CMK (cell line): ENCODE measurements at regions not wholly inside any gene's neighbourhood (a gene's known extent, or its start where the extent isn't known, plus 50 kb on each side); places are given as distances from the start of the nearest gene placed in this dataset.
A peak's percentile ranks its signal among the peaks of the same experiment; 100 is the strongest.
"Not testable (repeated sequence)": the region's sequence is repeated elsewhere in the genome, so short reads cannot be mapped to it uniquely, and the experiment has no call there.

Experiments
- DNase-seq: peaks from one replicate; pipeline ENCODE4 v3.0.0-alpha.2; 2010; ENCODE audit warnings: low read depth

DNA sequence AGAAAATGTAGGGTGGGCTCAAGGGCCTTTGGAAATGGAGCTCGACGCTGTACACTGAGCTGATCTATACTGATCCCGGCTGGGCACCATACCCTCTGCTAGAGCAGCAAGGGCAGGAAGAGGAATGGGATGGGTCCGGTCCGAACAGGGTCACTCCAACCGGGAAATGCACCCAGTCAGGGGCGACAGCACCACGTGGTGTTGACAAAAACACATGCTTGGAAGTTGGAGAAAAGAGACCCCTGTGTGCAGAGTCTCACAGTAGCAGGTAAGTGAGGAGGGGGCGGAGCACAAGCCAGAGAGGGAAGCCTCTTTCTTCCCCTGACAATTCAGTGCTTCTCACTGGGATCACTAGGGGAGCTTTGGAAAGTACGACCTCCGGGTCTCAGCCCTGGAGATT lies 84.1 kb upstream of the ASB18 start:
- no peak for DNase-seq

DNA sequence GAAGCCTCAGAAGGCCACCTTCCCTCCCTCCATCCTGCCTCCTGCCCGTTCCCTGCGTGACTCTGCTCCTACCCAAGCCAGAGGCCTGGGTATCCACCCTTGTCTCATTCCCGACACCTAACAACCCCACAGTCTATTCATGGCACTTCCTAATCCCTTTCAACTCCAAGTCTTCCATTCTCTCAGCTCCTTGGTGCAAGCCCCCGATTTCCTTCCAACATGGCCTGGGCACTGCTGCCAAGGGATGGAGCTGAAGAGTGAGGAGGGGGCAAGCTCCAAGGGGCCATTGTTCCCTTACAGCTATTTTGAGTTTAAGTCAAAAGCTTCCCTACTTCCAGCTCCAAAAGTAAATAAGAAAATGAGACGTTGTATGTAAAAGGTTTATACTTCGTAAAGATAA lies 84.8 kb upstream of the ASB18 start:
- no peak for DNase-seq

DNA sequence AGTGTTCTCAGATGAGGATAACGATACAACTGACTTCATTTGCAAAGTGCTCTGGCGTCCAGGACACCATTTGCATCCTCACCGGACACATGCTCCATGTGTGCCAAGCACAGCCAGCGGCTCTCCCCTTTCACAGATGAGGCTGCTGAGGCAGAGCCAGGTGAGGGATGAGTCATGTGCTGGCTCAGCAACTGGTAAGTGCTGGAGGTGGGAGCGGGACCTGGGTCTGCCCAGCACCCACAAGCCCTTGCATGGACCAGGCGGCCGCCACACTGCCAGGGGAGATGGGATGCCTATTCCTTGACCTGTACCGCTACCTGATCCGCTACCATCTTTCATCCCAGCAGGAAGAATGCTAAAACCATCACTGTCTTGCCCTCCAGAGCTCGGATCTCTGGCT lies 86.2 kb upstream of the ASB18 start:
- DNase-seq, result no peak

DNA sequence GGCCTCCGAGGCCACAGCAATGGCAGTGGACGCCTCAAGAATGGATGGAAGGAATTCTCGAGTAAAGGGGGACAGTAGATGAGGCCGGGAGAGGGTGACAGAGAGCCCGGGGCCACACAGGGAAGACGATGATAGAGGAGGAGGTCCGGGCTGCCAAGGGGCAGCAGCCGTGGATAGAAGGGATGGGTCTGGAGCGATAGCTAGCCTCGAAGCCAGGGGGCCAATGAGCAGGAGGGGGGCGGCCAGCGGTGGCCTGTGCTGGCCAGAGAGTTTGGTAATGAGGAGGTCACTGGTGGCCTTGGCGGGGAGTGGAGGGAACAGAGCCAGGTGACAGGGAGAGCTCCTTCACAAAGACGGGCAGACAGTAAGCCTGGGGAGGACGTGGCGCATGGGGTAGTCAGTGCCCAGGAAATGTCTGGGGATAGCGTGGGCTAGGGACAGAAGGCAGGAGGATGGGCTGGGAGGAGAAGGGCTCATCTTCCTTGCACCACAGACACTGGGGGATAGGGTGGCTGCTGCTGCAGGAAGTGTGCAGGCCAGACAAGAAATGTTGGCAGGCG lies 87.8 kb upstream of the ASB18 start:
- DNase-seq, result no peak

DNA sequence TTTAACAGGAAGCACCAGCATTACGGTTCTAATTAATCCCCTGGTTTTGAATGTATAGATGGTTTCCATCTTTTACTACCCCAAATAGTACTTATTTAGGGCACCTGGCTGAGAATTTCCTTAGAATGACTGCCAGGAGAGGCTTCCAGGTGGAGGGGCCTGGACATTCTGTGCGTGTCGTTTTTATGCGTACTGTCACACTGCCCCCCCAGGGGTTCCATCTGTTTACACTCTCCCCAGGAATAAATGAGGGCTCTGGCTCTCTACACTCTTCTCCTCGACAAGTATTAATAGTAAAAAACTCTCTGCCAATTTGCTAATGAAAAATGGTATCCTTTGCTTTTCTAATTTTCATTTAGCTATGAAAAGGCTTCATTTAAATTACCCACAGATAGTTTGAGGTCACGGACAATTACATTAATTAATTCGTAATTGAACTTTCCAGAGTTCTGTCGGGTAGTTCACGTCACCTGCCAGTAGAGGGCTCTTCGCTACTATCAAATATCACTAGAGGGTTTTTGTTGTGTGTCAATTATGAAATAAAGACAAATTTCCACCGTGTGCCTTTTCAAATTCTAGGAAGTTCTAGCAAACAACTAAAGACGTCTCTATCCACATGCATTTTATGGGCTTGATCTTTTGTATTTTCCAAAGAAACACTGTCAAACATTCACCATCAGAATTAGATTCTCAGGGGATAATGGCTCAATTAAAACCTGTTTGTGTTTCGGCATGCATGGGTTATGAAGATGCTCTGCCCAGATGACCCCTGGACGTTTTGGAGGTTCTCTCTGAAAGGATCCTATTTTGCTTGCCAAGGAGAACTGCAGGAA lies 88.8 kb upstream of the ASB18 start:
- no peak for DNase-seq

DNA sequence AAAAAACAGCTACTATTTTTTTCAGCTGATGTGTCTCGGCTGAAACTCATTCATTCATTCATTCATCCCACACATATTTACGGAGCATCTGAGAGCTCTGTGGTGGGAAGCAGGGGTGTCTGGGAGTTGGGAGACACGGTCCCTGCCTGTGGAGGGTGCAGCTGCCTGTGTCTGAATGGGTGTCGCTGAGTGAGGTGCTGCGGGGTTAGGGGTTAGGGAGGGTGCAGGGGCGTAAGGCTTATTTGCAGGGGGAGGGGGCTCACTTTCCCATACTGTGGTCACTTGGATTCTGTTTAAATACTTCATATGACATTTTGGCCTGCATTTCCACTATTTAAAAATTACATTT lies 89.4 kb upstream of the ASB18 start:
- DNase-seq, result no peak

DNA sequence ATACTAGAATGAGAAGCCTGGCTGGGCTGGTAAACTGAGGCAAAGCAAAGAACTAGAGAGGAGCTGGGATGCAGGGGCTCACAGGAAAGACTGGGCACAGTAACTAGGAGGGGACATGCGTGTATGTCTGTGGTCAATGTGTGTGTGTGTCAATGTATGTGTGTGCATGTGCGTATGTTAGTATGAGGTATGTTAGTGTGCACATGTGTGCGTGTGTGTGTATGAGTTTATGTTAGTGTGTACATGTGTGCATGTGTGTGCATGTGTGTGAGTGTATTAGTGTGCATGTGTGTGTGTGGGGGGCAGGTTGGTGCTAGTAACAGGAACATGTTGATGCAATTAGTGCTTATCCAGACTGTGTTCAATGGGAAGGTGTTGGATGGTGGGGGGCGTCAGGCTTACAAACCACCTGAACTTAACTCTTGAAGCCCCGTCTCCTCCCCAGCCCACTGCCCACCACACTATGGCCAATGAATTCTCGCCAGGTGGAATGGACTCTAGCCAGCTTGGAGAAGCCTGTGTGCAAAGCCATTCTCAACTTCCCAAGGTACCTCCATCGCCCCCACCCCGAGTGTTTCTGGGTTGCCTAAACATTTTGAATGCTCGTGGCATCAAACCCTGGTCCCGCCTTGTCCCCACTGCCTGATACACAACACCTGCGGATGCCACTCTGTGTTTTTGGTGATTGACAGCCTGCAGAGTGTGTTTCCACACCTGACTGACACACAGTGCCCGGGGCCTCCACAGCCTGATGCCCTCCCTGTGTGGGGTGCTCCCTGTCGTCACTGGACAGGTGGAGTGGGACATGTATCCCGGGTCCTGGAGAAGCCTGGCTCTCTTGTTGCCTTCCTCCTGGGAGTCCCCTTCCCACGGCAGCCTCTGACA lies 90.1 kb upstream of the ASB18 start:
- DNase-seq, result no peak

DNA sequence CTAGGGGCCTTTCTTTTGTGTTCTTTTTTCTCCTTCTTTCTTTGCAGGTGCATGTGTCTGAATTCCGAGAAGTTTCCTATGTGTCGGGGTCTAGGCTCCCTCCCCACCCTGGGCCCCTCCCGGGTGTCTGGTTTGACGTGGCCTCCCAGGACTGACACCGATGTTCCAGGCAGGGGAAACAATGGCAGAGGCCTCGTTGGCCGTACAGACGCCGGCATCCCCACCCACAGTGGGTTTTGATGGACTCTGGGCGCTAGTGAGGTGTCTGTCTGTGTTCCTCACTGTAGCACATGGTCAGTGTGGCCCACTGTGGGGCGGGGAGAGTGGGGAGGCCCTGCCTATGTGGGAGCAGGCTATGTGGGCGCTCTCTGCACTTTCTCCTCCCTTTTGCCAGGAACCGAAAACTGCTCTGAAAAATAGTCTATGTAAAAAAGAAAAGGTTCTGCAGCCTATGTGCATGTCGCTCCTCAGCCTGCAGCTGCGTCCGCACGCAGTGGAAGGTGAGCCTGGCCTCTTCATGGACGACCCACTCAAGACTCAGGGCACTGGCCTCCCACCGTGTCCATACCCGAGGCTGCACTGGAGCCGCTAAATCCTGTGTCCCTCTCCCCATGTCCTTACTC lies 90.9 kb upstream of the ASB18 start:
- DNase-seq, result no peak

DNA sequence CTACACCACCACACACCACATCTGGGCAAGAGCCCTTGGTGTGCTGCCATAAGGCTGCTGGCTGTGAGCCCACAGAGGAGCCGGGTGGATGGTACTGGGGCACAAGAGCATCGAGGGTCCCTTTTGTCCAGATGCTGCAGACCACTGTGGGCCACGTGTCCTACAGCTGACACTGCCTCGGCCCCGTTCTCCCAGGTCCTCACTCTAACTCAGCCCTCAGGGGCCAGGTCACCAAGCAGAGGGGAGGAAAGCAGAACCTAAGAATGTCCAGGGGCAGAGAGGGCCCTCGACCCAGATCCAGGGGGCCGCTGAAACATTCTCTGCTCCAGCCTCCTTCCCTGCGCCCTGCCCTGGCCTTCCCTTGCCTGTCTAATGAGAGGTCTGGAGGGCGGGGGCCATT lies 91.7 kb upstream of the ASB18 start:
- DNase-seq, result no peak

DNA sequence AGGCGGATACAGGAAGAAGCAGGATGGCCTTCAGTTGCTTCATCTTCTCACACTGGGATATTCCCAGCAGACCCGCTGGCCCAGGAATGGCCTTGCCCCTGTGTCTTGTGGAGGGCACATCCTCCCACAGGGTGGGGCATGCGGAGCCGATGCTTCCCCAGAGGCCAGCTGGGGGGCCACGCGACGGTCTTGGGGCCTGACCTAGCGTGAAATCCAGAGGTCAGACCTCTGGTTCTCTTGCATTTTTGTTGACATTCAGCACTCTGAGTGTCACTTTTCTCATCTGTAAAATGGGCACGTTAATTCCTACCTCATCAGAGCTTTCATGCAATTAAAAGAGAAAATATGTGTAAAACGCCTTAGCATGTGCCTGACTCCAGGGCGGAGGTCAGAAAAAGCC lies 92.1 kb upstream of the ASB18 start:
- not testable (repeated sequence) for DNase-seq

DNA sequence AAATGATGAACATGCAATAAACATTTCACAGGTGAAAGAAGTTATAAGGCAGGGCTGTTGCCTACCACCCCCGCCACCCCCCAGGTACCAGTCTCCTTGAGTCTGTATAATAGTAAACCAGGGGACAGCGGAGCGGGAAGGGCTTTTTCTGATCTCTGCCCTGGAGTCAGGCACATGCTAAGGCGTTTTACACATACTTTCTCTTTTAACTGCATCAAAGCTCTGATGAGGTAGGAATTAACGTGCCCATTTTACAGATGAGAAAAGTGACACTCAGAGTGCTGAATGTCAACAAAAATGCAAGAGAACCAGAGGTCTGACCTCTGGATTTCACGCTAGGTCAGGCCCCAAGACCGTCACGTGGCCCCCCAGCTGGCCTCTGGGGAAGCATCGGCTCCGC lies 94.3 kb upstream of the ASB18 start:
- not testable (repeated sequence) for DNase-seq

DNA sequence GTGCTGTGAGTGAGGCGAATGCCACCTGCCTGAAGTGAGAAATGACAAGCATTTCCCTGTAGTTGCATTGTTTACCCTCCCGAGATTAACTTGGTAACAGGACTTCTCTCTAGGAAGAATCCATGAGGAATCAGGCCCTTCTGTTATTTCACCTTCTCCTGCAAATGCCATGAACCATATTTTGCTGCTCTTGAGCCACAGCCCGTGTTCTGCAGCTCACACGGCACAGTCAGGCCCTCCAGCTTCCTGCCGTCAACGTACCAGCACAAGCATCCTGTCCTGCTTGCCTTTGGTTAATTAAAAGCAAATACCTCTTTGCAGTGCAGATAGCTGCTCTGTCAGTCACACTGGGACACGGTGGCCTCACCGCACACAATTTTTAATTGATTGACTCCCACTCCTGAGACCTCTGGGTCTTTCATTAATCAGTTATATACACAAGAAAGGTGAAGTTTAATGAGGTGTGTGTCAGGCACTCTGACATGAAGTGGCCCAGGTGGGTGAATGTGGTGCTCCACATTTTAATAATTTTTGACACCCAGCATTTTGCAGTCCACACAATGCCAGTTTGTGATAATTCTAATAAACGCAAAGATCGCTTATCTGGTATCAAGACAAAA lies 95.3 kb upstream of the ASB18 start:
- DNase-seq, result no peak

DNA sequence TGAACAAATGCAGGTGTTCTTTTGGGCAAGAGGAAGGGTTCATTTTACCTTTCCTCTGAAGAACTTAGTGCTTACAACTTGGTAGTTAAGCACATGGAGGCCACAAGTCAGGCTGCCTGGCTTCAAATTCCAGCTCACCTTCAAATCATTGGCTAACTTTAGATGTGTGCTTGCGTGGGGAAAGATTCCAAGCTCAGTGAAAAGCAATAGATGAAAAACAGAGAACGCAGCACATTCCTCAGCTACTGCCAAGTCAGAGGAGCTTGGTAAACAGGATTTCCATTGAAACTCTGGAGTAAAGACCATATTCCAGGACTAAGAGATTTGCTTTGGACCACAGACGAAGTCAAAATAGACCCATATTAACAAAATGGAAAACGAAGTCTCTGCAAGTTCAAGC lies 96.3 kb upstream of the ASB18 start:
- DNase-seq, result no peak

DNA sequence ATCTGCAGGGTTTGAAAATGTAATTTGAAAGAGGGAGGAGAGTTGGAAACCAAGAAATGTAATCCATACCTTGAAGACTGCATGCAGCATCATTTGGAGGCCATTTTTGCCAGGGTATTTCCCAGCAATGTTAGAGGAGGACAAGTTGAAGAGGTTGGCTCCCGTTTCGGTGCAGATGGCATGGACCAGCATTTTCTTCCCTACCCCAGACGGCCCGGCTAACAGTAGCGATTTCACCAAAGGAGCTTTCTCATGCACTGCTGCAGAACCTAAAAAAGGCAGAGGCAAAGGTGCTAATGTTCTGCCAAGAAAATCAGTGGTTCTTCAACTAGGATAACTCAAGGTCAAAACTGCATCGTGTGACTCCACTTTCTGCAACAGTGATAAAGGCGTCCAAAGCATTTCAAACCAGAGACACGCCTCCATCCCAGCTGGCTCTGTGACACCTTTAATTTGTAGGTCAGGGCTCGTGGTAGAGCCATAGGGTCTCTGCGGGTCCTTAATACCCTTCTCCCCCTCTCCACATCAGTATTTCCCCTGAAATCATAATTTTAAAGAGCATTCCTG lies 99.6 kb upstream of the ASB18 start:
- no peak for DNase-seq

DNA sequence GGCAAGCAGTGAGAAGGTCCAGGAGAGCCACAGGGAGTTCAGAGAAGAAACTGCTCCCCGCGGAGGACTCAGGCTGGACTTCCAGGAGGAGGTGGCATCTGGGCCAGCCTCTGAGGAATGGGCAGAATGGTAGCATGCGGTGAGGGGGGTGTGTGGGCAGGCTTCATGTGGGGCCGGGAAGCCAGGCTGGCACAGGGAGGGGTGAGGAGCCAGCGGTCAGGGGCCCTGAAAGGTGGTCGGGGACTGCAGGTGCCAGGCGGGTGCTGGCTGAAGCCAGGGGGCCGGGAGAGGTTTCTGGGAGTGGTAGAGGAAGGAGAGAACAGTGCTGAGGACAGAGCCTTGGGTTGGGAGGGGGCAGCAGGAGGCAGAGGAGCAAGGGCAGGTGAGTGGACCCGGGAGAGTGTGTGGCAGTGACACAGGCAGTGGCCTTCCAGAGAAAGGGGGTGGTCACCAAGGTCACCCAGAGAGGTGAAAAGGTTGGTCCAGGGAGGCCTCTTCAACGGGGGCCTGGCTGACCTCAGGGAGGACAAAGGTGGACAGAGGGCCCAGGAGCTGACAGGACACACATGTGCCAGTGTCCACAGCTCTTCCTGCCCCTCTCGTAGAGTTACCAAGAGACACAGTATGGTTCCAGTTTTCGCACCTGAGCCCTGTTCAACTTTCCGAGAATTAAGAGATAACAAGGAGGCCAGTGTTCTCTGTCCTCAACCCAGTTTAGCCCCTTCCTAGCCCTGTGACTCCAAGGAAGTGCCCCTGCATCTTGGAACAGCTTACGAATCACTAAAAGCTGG lies 101.2 kb upstream of the ASB18 start:
- DNase-seq, result no peak

DNA sequence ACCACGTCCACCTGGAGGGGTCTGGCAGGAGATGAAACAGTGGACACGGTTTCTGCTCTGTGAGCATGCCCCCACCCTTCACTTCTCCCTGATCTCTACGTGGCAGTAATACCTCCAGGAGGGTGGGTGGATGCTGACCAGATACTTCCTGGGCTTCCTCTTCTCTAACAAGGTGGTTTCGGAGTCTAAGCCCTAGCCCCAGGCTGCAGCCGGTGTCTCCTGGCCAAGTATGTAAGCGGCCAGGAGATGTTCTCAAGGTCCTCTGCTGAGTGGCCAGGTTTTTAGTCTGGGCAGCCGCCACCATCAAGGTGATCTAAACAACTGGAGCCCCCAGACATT lies 101.8 kb upstream of the ASB18 start:
- DNase-seq, result no peak

DNA sequence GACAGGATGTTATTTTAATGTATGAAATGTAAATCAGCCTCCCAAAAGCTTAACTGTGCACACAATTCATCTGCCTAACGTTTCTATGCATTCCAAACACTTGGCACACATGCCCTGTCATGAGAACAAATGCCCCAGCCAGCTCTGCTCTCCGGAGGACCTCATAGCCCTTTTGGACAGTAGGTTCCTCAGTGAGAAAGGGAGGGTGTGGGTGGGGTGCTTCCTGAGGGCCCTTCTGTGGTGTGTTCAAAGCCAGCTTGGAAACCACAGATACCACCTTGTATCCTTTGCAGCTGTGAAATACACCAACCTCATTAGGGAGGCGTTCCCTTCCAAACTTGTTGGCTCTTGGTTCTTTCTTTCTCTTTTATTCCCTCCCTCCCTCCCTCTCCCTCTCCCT lies 102.2 kb upstream of the ASB18 start:
- DNase-seq, result peak; percentile 4

DNA sequence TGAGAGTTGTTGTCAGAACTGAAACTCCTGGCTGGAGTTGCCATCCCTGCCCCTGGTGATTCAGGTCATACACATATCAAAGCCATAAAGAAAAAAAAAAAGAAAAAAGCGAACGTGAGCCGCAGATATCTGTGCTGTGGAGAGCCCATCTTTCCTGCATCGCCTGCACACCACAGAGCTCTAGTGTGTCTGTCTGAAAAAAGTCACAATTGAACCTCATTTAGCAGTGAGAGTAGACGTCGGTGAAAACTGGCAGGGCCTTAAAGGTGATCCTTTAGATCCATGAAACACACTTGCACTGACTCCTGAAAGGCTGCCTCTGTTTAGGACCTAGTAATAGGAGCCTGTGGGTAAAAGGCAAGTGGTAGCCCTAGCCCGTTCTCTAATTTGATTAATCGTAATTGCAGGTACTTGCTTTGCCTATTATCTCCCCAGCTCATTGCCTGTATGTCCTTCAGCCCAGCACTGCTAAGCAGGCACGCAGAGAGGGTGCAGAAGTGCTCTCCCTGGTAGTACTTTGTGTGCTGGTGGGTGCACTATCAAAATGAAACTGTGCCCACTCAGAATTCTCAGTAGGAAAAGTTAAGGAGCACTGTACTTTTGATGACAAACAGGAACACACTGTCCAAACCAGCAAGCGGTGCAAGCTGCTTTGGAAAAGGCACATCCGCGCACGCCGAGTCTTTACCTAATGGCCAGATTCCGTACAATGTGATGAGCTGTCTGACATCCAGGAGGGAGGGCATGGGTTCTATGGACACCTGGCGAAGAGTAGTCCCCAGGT lies 103.5 kb upstream of the ASB18 start:
- DNase-seq, result no peak

DNA sequence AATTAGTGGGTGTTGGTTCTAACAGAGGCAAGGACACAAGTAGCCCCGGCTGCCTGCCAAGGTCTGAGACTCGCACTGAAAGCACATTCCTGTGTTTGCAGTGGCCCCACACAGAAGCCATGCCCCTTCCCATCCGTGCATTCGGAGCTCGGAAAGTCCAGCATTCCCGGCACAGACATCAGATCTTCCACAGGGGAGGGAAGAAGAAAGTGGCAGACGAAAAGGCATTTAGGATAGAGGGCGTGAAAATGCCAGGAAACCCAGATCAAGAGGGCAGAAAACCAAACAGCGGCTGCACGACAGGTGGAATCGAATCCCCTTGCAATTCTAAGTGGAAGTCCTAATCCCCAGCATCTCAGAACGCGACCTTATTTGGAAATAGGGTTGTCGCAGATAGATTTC lies 105.5 kb upstream of the ASB18 start:
- no peak for DNase-seq

DNA sequence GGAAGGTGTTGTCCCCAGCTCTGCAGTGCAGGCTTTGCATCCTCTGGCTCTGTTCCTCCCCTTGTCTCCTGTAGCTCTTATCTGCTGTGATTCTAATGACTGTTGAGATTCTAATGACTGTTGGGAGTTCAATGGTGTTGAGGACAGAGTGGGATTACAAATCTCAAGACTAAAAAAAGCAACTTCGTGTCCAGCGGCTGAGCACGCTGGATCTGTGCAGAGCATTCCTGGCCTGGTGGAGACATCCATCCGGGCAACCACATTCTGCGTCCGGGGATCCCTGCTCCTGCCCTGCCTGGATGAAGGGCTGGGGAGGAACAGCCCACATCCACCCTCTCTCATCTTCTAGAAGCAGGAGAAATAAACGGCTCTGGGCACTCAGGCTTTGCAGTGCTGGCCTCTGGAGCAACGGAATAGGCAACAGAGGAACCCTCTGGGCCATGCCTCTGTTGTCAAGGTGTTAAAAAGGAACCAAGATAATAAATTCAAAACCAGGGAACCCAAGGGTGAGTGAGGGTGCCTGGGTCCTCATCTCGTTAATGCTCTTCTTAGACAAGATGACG lies 106.7 kb upstream of the ASB18 start:
- no peak for DNase-seq
